ENCODE measurements at regions not wholly inside any gene's neighbourhood (a gene's known extent, or its start where the extent isn't known, plus 50 kb on each side); places are given as distances from the start of the nearest gene placed in this dataset.

DNA sequence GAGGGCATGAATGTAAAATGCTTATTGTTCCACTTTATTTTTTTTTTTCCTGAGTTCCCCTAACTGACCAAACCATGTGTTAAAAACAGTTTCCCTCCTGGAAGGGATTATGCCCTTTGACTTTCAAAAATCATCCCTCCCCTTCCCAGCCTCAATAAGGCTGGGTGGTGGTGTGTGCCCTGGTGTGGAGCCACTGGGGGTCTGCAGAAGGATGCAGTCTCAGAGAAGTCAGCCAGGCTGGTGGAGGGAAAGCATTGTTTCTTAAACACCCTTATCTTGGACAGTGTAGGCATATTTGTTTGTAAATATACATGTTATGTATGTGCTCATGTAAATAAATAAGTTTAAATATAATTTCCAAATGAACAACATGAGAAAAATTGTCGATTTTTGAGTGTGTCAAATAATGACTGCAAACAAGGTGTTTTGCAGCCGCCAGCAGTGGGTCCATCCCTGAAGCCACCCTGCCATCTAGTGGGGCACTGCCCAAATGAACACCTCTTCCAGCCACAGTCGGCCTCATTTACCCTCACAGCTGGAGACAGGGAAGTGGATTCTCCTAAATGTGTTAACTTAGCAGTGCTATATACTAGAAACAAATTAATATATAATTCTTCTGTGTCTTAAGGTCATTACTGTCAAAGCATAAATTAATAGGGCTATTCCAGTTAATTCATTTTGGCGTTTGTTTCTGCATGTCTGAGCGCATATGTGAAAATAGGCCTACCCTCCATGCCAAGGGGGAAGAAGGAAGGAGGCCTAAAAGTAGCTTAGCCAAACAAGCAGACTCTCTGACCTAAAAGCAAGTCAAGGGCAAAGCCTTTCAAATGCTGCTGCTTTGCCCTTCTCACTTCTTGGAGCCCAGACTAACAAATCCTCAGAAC is 209.6 kb upstream of the PIK3C3 start:
- TF ChIP-seq, protein P1, sequence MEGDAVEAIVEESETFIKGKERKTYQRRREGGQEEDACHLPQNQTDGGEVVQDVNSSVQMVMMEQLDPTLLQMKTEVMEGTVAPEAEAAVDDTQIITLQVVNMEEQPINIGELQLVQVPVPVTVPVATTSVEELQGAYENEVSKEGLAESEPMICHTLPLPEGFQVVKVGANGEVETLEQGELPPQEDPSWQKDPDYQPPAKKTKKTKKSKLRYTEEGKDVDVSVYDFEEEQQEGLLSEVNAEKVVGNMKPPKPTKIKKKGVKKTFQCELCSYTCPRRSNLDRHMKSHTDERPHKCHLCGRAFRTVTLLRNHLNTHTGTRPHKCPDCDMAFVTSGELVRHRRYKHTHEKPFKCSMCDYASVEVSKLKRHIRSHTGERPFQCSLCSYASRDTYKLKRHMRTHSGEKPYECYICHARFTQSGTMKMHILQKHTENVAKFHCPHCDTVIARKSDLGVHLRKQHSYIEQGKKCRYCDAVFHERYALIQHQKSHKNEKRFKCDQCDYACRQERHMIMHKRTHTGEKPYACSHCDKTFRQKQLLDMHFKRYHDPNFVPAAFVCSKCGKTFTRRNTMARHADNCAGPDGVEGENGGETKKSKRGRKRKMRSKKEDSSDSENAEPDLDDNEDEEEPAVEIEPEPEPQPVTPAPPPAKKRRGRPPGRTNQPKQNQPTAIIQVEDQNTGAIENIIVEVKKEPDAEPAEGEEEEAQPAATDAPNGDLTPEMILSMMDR (IDR thresholded peaks at IDR 0.05; ENCODE audit: insufficient read depth, low read depth, low read length): peak; percentile 70
- no peak for TF ChIP-seq EZH2 (IDR thresholded peaks at IDR 0.05; ENCODE audit: insufficient read depth, low read length)
- Histone ChIP-seq H3K4me3 (ENCODE audit: insufficient read depth, low read depth, low read length) (no peak overlapping the region), H3K27me3 (ENCODE audit: insufficient read depth, low read length) (no peaks in the 10 kb centered on the region), H3K79me2 (ENCODE audit: insufficient read depth, low read length) (no peaks in the 10 kb centered on the region), H3K36me3 (ENCODE audit: insufficient read depth, low read length) (no peaks in the 10 kb centered on the region), H3K4me1 (ENCODE audit: insufficient read depth, low read length) (no peaks in the 10 kb centered on the region), H2AFZ (ENCODE audit: low read depth, low read length) (no peak overlapping the region), H3K9ac (ENCODE audit: low read length) (no peak overlapping the region), H3K4me2 (ENCODE audit: low read length) (peak overlapping the region; percentile 58), H3K9me3 (ENCODE audit: insufficient read depth, low read depth, low read length) (no peaks in the 10 kb centered on the region), H4K20me1 (ENCODE audit: insufficient read depth, low read length) (no peaks in the 10 kb centered on the region), H3K27ac (ENCODE audit: low read depth, low read length) (no peak overlapping the region)
- Mint-ChIP-seq H3K27me3 (ENCODE audit: low read depth, unreplicated experiment) (no peaks in the 10 kb centered on the region), H3K9me3 (ENCODE audit: unreplicated experiment) (no peaks in the 10 kb centered on the region), H3K36me3 (ENCODE audit: low read depth, unreplicated experiment) (no peaks in the 10 kb centered on the region), H3K27ac (ENCODE audit: unreplicated experiment) (no peak overlapping the region), H3K4me1 (ENCODE audit: low read depth, unreplicated experiment) (peaks cover 4% of the 10 kb centered on the region), H3K4me3 (ENCODE audit: unreplicated experiment) (no peak overlapping the region)
- FAIRE-seq (no peak), DNase-seq (ENCODE audit: low read depth) (peak; percentile 27)

- no peak overlapping the region for H3K4me3 ChIP-seq (ENCODE audit: insufficient read depth, low read depth, low read length)
Measured at GRCh38 chr18:41744421-41745030, 210.5 kb upstream of the PIK3C3 start.

More at GRCh38 chr18:41744421-41745030, 210.5 kb upstream of the PIK3C3 start:
- no peak overlapping the region for H3K4me3 Mint-ChIP-seq (ENCODE audit: unreplicated experiment)
- no peaks in the 10 kb centered on the region for H3K9me3 Mint-ChIP-seq (ENCODE audit: unreplicated experiment)
- no peak overlapping the region for H3K27ac ChIP-seq (ENCODE audit: low read depth, low read length)
- FAIRE-seq (no peak), DNase-seq (ENCODE audit: low read depth) (no peak)
- no peaks in the 10 kb centered on the region for H3K27me3 ChIP-seq (ENCODE audit: insufficient read depth, low read length)
- H3K36me3 Mint-ChIP-seq (ENCODE audit: low read depth, unreplicated experiment): no peaks in the 10 kb centered on the region
- no peaks in the 10 kb centered on the region for H4K20me1 ChIP-seq (ENCODE audit: insufficient read depth, low read length)
- H3K27ac Mint-ChIP-seq (ENCODE audit: unreplicated experiment): no peak overlapping the region
- H3K9ac ChIP-seq (ENCODE audit: low read length): peak overlapping the region; percentile 23
- H3K27me3 Mint-ChIP-seq (ENCODE audit: low read depth, unreplicated experiment): no peaks in the 10 kb centered on the region
- no peaks in the 10 kb centered on the region for H3K36me3 ChIP-seq (ENCODE audit: insufficient read depth, low read length)
- TF ChIP-seq EZH2 (IDR thresholded peaks at IDR 0.05; ENCODE audit: insufficient read depth, low read length): no peak
- TF ChIP-seq, protein P1 (IDR thresholded peaks at IDR 0.05; ENCODE audit: insufficient read depth, low read depth, low read length): no peak
- peak overlapping the region; percentile 58 for H3K4me2 ChIP-seq (ENCODE audit: low read length)
- H3K4me1 Mint-ChIP-seq (ENCODE audit: low read depth, unreplicated experiment): peaks cover 4% of the 10 kb centered on the region
- no peaks in the 10 kb centered on the region for H3K79me2 ChIP-seq (ENCODE audit: insufficient read depth, low read length)
- H2AFZ ChIP-seq (ENCODE audit: low read depth, low read length): peak overlapping the region; percentile 23
- no peaks in the 10 kb centered on the region for H3K4me1 ChIP-seq (ENCODE audit: insufficient read depth, low read length)
- no peaks in the 10 kb centered on the region for H3K9me3 ChIP-seq (ENCODE audit: insufficient read depth, low read depth, low read length)
